Thoracic aorta (tissue), 2 donors: ENCODE measurements at regions not wholly inside any gene's neighbourhood (a gene's known extent, or its start where the extent isn't known, plus 50 kb on each side); places are given as distances from the start of the nearest gene placed in this dataset.

Experiments used
- ATAC-seq: fragments of 150-250 bp; one replicate; pipeline ENCODE4 v1.8.0; 2017; ENCODE audit warnings: low read depth; ENCODE audit not compliant: insufficient number of reproducible peaks, low FRiP score
- DNase-seq: peaks from one replicate; pipeline ENCODE4 v3.0.0-alpha.2; 2020; ENCODE audit warnings: low spot score
- H3K27ac ChIP-seq, 2 donors: fragments of 200-600 bp; sonication (generic); 1 replicate in 1 of 2; 2 replicates in 1 of 2; pipeline ENCODE4 v1.5.1; 2016; ENCODE audit warnings: mild to moderate bottlenecking in 2 of 2, moderate library complexity in 2 of 2
- H3K27me3 ChIP-seq: fragments of 200-600 bp; sonication (generic); replicated peaks from 2 replicates; pipeline ENCODE4 v1.6.0; 2016; ENCODE audit warnings: mild to moderate bottlenecking; ENCODE audit not compliant: insufficient read depth
- H3K36me3 ChIP-seq: fragments of 200-600 bp; sonication (generic); one replicate; pipeline ENCODE4 v1.5.1; 2016
- H3K4me1 ChIP-seq, 2 donors: fragments of 200-600 bp; sonication (generic); 1 replicate in 1 of 2; 2 replicates in 1 of 2; pipeline versions ENCODE4 v1.5.1 to v1.6.0; 2016; ENCODE audit warnings: low read depth in 2 of 2, mild to moderate bottlenecking in 1 of 2; ENCODE audit not compliant: control insufficient read depth in 1 of 2
- H3K4me3 ChIP-seq: fragments of 200-600 bp; sonication (generic); 2 replicates; pipeline ENCODE4 v1.5.1; 2016; ENCODE audit warnings: mild to moderate bottlenecking
- H3K9me3 ChIP-seq: fragments of 200-600 bp; sonication (generic); 2 replicates; pipeline ENCODE4 v1.5.1; 2016
- TF ChIP-seq, protein P1 (sequence below): fragments of 200-600 bp; sonication (generic); IDR thresholded peaks from one replicate; pipeline ENCODE4 v1.5.1; 2019; ENCODE audit warnings: antibody characterized with exemption

DNA sequence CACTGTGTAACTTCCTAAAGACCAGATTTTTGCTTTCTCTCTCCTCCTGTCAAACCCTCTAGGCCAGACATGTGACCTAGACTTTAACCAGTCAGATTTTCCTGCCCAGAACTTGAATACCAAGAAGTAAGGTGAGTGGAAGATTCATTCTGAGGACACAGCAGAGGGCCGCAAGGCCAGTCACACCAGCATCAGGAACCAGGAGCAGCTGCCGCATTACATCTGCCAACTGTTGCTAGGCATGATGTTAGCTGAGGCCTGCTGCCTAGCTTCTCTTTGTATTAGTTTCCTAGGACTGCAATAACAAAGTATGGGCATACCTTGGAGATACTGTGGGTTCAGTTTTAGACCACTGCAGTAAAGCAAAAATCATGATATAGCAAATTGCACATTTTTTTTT is 101.9 kb upstream of the BMP4 start:
- Histone ChIP-seq H3K27ac (no peak overlapping the region), H3K4me3 (no peak overlapping the region), H3K9me3 (no peaks in the 10 kb centered on the region), H3K27me3 (no peaks in the 10 kb centered on the region), H3K4me1 (no peaks in the 10 kb centered on the region), H3K36me3 (no peaks in the 10 kb centered on the region)
- DNase-seq (no peak), ATAC-seq (no peak)
- TF ChIP-seq, protein P1, sequence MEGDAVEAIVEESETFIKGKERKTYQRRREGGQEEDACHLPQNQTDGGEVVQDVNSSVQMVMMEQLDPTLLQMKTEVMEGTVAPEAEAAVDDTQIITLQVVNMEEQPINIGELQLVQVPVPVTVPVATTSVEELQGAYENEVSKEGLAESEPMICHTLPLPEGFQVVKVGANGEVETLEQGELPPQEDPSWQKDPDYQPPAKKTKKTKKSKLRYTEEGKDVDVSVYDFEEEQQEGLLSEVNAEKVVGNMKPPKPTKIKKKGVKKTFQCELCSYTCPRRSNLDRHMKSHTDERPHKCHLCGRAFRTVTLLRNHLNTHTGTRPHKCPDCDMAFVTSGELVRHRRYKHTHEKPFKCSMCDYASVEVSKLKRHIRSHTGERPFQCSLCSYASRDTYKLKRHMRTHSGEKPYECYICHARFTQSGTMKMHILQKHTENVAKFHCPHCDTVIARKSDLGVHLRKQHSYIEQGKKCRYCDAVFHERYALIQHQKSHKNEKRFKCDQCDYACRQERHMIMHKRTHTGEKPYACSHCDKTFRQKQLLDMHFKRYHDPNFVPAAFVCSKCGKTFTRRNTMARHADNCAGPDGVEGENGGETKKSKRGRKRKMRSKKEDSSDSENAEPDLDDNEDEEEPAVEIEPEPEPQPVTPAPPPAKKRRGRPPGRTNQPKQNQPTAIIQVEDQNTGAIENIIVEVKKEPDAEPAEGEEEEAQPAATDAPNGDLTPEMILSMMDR = no peak

DNA sequence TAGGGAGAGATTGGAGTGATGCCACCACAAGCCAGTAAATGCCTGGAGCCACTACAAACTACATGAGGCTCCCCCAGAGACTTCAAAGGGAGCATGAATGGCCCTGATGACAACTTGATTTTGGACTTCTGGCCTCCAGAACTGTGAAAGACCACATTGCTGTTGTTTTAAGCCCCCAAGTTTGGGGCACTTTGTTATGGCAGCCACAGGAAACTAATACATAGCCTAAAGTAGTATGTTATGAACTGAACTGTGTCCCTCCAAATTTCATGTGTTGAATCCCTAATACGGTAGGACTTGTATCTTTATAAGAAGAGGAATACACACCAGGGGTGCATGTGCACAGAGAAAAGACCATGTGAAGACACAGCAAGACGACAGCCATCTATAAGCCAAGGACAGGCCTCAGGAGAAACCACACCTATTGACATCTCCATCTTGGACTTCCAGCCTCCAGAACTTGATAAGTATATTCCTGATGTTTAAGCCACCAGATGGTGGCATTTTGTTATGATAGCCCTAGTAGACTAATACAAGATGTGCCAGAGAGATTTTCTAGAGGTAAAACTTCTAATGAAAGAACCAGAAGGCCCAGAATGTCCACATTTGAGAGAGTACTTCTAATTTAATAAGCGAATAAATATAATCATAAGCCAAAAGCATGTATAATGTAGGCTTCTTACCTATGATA is 127.1 kb upstream of the BMP4 start:
- Histone ChIP-seq H3K4me1 (peaks cover 0 to 3% of the 10 kb centered on the region in 2 donors), H3K36me3 (no peaks in the 10 kb centered on the region), H3K27me3 (no peaks in the 10 kb centered on the region), H3K4me3 (no peak overlapping the region), H3K27ac (no peak overlapping the region), H3K9me3 (no peaks in the 10 kb centered on the region)
- TF ChIP-seq, protein P1 = no peak
- no peak for ATAC-seq
- no peak for DNase-seq

DNA sequence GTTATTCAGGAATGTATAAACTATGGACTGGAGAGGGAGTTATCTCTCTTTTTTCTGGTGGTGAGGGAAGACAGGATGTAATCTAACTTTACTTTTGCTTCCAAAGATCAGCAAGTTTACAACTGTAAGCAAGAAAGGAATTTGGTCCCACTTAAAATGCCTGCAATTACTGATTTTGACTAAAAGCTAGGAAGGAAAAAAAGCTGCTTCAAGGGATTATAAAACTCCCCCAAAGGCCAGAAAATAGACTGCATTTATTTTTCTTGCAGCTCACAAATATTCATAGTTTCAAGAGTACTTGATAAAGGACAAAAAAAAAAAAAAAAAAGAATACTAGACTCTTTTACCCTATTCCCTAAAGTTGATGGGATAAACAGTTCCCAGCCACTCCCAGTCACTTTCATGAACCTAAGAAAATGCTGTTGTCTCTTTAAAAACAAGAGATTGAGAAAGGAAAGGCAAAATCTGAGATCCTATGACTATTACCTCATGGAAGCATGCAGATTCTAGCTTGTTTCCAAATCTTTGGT is 128.7 kb upstream of the BMP4 start:
- no peaks in the 10 kb centered on the region for H3K36me3 ChIP-seq
- no peak for ATAC-seq
- TF ChIP-seq, protein P1 = no peak
- H3K27me3 ChIP-seq = no peaks in the 10 kb centered on the region
- H3K4me3 ChIP-seq = no peak overlapping the region
- H3K4me1 ChIP-seq = peaks cover 0 to 3% of the 10 kb centered on the region in 2 donors
- DNase-seq = no peak
- H3K9me3 ChIP-seq = no peaks in the 10 kb centered on the region
- no peak overlapping the region for H3K27ac ChIP-seq

GRCh38 chr14:54085841-54086240 is 129.2 kb upstream of the BMP4 start:
- DNase-seq (no peak), ATAC-seq (no peak)
- Histone ChIP-seq H3K27ac (no peak overlapping the region), H3K9me3 (no peaks in the 10 kb centered on the region), H3K4me1 (peaks cover 0 to 3% of the 10 kb centered on the region in 2 donors), H3K4me3 (no peak overlapping the region), H3K27me3 (no peaks in the 10 kb centered on the region), H3K36me3 (no peaks in the 10 kb centered on the region)
- TF ChIP-seq, protein P1 = no peak

DNA sequence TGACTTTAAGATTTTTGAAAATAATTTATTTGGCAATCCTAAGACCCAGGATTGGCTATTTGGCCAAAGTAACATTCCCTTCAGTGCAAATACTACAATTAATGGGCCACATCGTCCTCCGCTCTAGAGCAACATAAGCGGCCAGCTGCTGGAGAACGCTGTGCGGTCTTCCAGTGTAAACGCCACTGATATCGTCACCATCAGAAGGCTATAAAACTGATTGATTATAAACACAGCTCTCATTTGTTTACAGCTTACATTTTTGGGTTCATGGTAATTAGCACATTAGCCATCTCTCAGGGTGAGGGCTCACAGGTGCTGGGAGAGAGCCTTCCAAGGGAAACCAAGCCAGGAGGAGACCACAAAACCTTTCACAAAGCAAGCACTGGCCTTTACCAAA is 130.1 kb upstream of the BMP4 start:
- Histone ChIP-seq H3K4me3 (no peak overlapping the region), H3K9me3 (no peaks in the 10 kb centered on the region), H3K4me1 (peaks cover 0 to 3% of the 10 kb centered on the region in 2 donors), H3K27me3 (no peaks in the 10 kb centered on the region), H3K27ac (no peak overlapping the region), H3K36me3 (no peaks in the 10 kb centered on the region)
- TF ChIP-seq, protein P1 = no peak
- DNase-seq = no peak
- ATAC-seq = no peak
